Osteocyte (in vitro differentiated cells): ENCODE measurements at regions not wholly inside any gene's neighbourhood (a gene's known extent, or its start where the extent isn't known, plus 50 kb on each side); places are given as distances from the start of the nearest gene placed in this dataset.

Experiments
- DNase-seq: peaks from one replicate; pipeline ENCODE4 v3.0.0; 2021; ENCODE audit warnings: mixed read lengths; ENCODE audit not compliant: unreplicated experiment; ENCODE audit errors: extremely low spot score
- H3K27ac Mint-ChIP-seq: one replicate; pipeline ENCODE4 v1.8.0; 2021; ENCODE audit warnings: mild to moderate bottlenecking, mixed read lengths; ENCODE audit not compliant: unreplicated experiment
- H3K27me3 Mint-ChIP-seq: one replicate; pipeline ENCODE4 v1.8.0; 2021; ENCODE audit warnings: mixed read lengths; ENCODE audit not compliant: unreplicated experiment
- H3K36me3 Mint-ChIP-seq: one replicate; pipeline ENCODE4 v1.8.0; 2021; ENCODE audit warnings: mixed read lengths; ENCODE audit not compliant: unreplicated experiment
- H3K4me1 Mint-ChIP-seq: one replicate; pipeline ENCODE4 v1.8.0; 2021; ENCODE audit warnings: mixed read lengths; ENCODE audit not compliant: unreplicated experiment
- H3K4me3 Mint-ChIP-seq: one replicate; pipeline ENCODE4 v1.8.0; 2021; ENCODE audit warnings: mild to moderate bottlenecking, moderate library complexity, mixed read lengths; ENCODE audit not compliant: unreplicated experiment
- H3K9me3 Mint-ChIP-seq: one replicate; pipeline ENCODE4 v1.8.0; 2021; ENCODE audit warnings: mixed read lengths; ENCODE audit not compliant: unreplicated experiment
- CTCF ChIP-seq: fragments of 200-600 bp; sonication (generic); IDR thresholded peaks from 2 replicates; pipeline ENCODE4 v1.5.0; 2021; ENCODE audit warnings: antibody characterized with exemption, mild to moderate bottlenecking, moderate library complexity

DNA sequence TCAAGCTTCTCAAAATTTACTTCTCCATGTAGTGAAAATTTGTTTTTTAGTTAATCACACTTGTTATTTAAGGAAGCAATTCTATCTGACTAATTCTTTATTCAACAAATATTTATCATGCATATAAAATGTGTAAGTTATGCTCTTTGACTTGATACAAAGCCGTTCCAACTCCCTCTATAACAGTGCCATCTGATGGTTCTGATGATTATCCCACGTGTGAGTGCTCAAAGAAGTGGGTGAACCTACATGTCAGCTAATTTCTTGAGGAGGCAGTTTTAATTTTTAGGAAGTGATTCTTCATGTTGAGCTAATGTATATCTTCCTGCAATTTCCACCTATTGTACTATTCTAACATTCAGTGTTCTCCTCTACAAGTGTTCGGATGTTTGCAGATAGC lies 88.8 kb upstream of the BRINP1 start:
- H3K36me3 Mint-ChIP-seq: no peaks in the 10 kb centered on the region
- H3K27ac Mint-ChIP-seq: no peak overlapping the region
- DNase-seq: no peak
- no peak for TF ChIP-seq CTCF
- peaks cover 6% of the 10 kb centered on the region for H3K9me3 Mint-ChIP-seq
- no peak overlapping the region for H3K4me3 Mint-ChIP-seq
- H3K4me1 Mint-ChIP-seq: no peaks in the 10 kb centered on the region
- no peaks in the 10 kb centered on the region for H3K27me3 Mint-ChIP-seq

DNA sequence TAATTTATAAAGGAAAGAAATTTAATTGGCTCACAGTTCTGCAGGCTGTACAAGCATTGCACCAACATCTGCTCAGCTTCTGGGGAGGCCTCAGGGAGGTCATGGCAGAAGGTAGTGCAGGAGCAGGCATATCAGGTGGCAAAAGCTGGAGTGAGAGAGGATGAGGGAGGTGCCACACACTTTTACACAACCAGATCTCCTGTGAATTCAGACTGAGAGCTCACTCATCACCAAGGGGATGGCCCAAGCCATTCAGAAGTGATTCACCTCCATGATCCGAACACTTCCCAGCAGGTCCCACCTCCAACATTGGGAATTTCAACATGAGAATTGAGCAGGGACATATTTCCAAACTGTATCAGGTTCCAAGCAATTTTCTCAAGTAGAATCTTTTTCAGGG lies 84.7 kb upstream of the BRINP1 start:
- H3K27ac Mint-ChIP-seq: no peak overlapping the region
- peaks cover 4% of the 10 kb centered on the region for H3K9me3 Mint-ChIP-seq
- no peak for TF ChIP-seq CTCF
- H3K4me3 Mint-ChIP-seq: no peak overlapping the region
- no peaks in the 10 kb centered on the region for H3K36me3 Mint-ChIP-seq
- H3K4me1 Mint-ChIP-seq: no peaks in the 10 kb centered on the region
- no peaks in the 10 kb centered on the region for H3K27me3 Mint-ChIP-seq
- DNase-seq: no peak

GRCh38 chr9:119453490-119453911 lies 84.3 kb upstream of the BRINP1 start:
- no peak for TF ChIP-seq CTCF
- Mint-ChIP-seq H3K27me3 (no peaks in the 10 kb centered on the region), H3K27ac (no peak overlapping the region), H3K36me3 (no peaks in the 10 kb centered on the region), H3K9me3 (peaks cover 4% of the 10 kb centered on the region), H3K4me3 (no peak overlapping the region), H3K4me1 (no peaks in the 10 kb centered on the region)
- DNase-seq: no peak

GRCh38 chr9:119451426-119451825 lies 82.2 kb upstream of the BRINP1 start:
- no peaks in the 10 kb centered on the region for H3K36me3 Mint-ChIP-seq

DNA sequence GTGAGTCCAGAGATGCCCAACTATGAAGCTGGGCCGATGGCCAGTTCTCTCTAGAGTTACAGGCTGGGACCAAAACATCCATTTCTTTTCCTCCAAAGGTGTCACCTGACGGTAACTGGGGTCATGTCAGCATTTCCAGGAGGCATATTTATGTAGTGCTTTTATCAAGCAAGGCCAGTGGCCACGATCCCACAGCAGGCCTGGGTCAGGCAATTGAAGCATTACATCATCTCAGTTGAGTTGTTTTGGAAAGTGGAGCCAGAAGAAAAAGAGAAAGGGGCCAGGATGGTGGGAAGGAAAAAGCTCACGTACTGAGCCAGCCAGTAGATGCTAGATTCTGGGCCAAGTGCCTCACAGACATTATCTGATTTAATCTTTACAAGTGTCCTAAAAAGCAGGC lies 73.9 kb upstream of the BRINP1 start:
- Mint-ChIP-seq H3K4me1 (no peaks in the 10 kb centered on the region), H3K36me3 (no peaks in the 10 kb centered on the region), H3K9me3 (peaks cover 6% of the 10 kb centered on the region), H3K27ac (no peak overlapping the region), H3K4me3 (no peak overlapping the region), H3K27me3 (no peaks in the 10 kb centered on the region)
- no peak for DNase-seq
- TF ChIP-seq CTCF: no peak

More at GRCh38 chr9:119451426-119451825, 82.2 kb upstream of the BRINP1 start:
- no peak overlapping the region for H3K4me3 Mint-ChIP-seq
- H3K9me3 Mint-ChIP-seq: peaks cover 4% of the 10 kb centered on the region
- no peaks in the 10 kb centered on the region for H3K27me3 Mint-ChIP-seq
- DNase-seq: no peak
- no peaks in the 10 kb centered on the region for H3K4me1 Mint-ChIP-seq
- TF ChIP-seq CTCF: no peak
- H3K27ac Mint-ChIP-seq: no peak overlapping the region
